ENCODE measurements at regions not wholly inside any gene's neighbourhood (a gene's known extent, or its start where the extent isn't known, plus 50 kb on each side); places are given as distances from the start of the nearest gene placed in this dataset.
A peak's percentile ranks its signal among the peaks of the same experiment; 100 is the strongest.
"Not testable (repeated sequence)": the region's sequence is repeated elsewhere in the genome, so short reads cannot be mapped to it uniquely, and the experiment has no call there.

DNA sequence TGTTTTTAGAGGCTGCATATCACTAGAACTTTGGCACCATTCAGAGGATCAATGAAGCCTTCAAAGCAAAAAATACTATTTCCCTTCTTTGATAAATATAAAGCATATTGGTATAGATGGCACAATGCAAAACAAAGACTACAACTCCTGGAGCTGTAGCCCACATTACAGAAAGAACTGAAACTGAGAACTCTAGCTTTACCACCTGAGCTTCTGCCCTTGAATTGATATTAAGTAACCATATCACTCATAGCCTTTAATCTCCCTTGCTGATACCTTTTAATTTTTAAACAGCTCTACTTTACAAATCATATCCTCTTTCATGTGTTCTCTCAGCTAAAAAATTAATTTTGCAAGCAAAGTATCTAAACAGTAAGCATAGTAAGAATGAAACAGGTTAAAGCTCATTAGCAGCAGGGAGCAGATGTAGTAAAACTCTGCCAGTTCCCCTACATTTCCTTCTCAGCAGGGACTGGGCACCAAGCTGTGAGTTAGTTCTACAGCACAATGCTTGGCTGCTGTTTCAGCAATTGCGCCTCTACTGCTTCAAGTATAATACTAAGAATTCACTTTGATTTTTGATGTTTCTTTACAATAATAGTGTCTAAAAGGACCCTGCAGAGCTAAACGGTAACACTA lies 97.9 kb upstream of the NANOGP8 start:
- DNase-seq (ENCODE audit: low read depth) = no peak
- no peak overlapping the region for H3K4me3 ChIP-seq (ENCODE audit: low read length)
- TF ChIP-seq, protein P1, sequence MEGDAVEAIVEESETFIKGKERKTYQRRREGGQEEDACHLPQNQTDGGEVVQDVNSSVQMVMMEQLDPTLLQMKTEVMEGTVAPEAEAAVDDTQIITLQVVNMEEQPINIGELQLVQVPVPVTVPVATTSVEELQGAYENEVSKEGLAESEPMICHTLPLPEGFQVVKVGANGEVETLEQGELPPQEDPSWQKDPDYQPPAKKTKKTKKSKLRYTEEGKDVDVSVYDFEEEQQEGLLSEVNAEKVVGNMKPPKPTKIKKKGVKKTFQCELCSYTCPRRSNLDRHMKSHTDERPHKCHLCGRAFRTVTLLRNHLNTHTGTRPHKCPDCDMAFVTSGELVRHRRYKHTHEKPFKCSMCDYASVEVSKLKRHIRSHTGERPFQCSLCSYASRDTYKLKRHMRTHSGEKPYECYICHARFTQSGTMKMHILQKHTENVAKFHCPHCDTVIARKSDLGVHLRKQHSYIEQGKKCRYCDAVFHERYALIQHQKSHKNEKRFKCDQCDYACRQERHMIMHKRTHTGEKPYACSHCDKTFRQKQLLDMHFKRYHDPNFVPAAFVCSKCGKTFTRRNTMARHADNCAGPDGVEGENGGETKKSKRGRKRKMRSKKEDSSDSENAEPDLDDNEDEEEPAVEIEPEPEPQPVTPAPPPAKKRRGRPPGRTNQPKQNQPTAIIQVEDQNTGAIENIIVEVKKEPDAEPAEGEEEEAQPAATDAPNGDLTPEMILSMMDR (conservative IDR thresholded peaks at IDR 0.05; ENCODE audit: low read length) = no peak

DNA sequence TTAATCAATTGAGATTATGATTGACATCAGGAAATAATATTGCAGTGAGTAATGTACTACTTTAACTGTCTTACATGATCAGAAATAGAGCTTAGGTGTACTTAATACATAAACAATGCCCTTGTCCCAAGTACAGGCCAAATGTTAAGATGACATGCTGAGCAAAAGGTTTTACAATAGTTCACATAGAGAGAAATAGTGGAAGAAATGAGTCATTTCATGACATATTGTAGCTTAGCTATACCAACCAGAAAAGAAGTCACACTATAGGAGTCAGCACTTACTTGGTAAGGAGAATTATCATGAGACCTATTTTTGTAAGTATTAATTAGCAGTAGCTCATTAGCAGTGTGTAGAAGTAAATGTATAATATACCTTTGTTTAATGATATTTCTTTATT lies 96.4 kb upstream of the NANOGP8 start:
- DNase-seq (ENCODE audit: low read depth) = peak; percentile 3
- TF ChIP-seq, protein P1 (conservative IDR thresholded peaks at IDR 0.05; ENCODE audit: low read length) = no peak
- H3K4me3 ChIP-seq (ENCODE audit: low read length) = no peak overlapping the region

DNA sequence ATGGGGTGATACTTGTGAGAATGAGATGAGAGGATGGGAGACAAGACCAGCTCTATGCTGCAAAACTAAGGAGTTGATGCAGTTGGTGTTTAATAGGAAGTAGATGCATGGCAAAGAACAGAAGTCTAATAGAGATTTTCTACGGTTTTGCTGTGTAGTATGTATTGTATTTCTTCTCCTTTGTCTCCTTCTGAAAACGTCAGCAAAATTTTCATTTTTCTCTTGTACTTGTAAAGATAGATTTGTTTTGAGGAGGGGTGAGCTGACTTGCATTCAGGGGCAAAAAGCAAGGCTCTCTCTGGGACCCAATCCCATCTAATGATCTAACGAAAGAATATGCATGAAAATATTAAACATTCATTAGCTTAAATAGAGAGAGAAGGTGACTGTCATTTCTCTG lies 94.6 kb upstream of the NANOGP8 start:
- TF ChIP-seq, protein P1 (conservative IDR thresholded peaks at IDR 0.05; ENCODE audit: low read length) = no peak
- no peak for DNase-seq (ENCODE audit: low read depth)
- no peak overlapping the region for H3K4me3 ChIP-seq (ENCODE audit: low read length)

DNA sequence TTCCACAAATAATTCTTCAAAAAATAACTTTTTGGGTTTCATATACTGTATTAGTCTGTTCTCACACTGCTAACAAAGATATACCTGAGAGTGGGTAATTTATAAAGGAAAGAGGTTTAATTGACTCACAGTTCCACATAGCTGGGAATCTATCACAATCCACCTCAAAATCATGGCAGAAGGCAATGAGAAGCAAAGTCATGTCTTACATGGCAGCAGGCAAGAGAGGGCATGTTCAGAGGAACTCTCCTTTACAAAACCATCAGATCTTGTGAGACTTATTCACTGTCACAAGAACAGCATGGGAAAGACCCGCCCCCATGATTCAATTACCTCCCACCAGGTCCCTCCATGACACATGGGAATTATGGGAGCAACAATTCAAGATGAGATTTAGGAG lies 93.1 kb upstream of the NANOGP8 start:
- not testable (repeated sequence) for DNase-seq (ENCODE audit: low read depth); H3K4me3 ChIP-seq (ENCODE audit: low read length)

DNA sequence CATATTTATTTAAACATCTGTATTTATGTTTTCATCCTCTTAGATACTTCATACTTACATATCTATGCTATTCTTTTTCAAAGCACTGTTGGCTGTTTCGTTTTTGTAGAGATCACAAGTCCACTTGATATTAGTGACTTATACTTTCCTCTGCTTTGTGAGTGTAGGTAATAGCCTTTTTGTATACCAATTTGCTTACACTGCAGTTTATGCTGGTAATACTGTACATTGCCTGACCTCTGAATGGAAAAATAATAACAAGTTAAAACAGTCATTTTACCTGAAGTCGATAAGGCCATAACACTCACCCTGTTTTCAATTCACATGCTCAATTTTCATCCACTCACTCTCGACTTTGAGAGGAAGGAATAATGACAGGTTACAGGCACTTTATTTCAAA lies 89.9 kb upstream of the NANOGP8 start:
- H3K4me3 ChIP-seq (ENCODE audit: low read length) = no peak overlapping the region
- TF ChIP-seq, protein P1 (conservative IDR thresholded peaks at IDR 0.05; ENCODE audit: low read length) = no peak
- no peak for DNase-seq (ENCODE audit: low read depth)

DNA sequence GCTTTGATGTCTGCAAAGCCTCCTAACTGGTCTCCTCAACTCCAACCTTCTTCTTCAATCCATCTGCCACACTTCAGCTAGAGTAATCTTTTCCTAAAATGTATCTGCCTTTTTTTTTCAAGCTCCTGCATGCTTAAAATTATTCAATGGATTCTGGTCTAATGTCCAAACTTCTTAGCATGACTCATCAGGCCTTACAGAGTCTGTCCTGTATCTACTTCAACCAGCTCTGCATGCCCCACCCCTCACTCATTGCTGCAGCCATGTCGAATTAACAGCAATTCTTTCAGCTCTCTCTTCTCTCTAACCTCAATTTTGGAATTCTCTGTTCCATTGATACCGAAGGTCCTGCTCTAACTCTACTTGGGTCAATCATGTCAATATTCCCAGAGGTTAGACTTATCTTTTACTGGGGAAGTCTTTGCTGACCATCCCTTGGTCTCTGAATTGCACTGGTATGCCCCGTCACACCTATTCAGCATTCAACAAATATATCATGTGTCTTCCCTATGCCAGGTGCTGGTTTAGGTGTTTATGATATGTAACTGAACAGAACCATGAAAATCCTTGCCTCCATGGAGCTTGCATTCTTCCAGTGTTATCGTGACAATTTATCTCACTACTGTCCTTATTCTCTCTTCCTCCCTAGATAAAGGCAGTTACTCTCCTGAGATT lies 88.5 kb upstream of the NANOGP8 start:
- no peak overlapping the region for H3K4me3 ChIP-seq (ENCODE audit: low read length)
- TF ChIP-seq, protein P1 (conservative IDR thresholded peaks at IDR 0.05; ENCODE audit: low read length) = no peak
- peak; percentile 36 for DNase-seq (ENCODE audit: low read depth)

DNA sequence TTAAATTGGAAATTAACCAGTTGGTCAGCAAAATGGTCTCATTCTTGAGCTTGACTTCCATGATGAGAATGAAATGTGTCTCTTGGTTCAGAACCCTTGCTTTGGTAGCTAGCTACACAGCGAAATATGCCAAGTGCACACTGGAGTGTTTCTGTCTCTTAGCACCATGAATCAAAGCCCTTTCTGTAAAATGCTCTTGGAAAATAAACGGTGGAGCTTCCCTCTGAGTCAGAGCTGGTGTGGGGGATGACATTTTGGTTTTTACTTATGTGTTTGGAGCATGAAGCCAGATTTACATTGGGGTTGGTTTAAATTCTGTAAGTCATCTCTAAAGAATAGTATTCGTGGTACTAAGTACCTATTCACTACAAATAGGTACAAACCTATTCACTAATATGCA lies 85.1 kb upstream of the NANOGP8 start:
- peak; percentile 1 for DNase-seq (ENCODE audit: low read depth)
- H3K4me3 ChIP-seq (ENCODE audit: low read length) = no peak overlapping the region
- TF ChIP-seq, protein P1 (conservative IDR thresholded peaks at IDR 0.05; ENCODE audit: low read length) = no peak
